IMR-90 (cell line): ENCODE measurements at regions not wholly inside any gene's neighbourhood (a gene's known extent, or its start where the extent isn't known, plus 50 kb on each side); places are given as distances from the start of the nearest gene placed in this dataset.

Experiments used
- BHLHE40 ChIP-seq: fragments of 150-350 bp; IDR thresholded peaks from 2 replicates; pipeline ENCODE4 v1.6.1; 2016; ENCODE audit warnings: mild to moderate bottlenecking, low read depth, low read length
- CEBPB ChIP-seq: IDR thresholded peaks from 2 replicates; pipeline ENCODE4 v1.6.1; 2012; ENCODE audit warnings: low read depth, low read length, improper control_type of control experiment
- CTCF ChIP-seq: conservative IDR thresholded peaks from 2 replicates; pipeline ENCODE4 v1.5.1; 2012; ENCODE audit warnings: mild to moderate bottlenecking, low read depth, low read length, improper control_type of control experiment
- MAZ ChIP-seq: IDR thresholded peaks from 2 replicates; pipeline ENCODE4 v1.6.1; 2012; ENCODE audit warnings: low read depth, mild to moderate bottlenecking, low read length, improper control_type of control experiment, moderate library complexity, borderline replicate concordance
- MXI1 ChIP-seq: IDR thresholded peaks from 2 replicates; pipeline ENCODE4 v1.6.1; 2012; ENCODE audit warnings: low read depth, mild to moderate bottlenecking, low read length, moderate library complexity, borderline replicate concordance
- NFE2L2 ChIP-seq: fragments of 150-350 bp; IDR thresholded peaks from 2 replicates; pipeline ENCODE4 v1.6.1; 2016; ENCODE audit warnings: low read depth, mild to moderate bottlenecking, low read length
- POLR2A ChIP-seq: IDR thresholded peaks from 2 replicates; pipeline ENCODE4 v1.6.1; 2012; ENCODE audit warnings: mild to moderate bottlenecking, low read depth, low read length
- RAD21 ChIP-seq: IDR thresholded peaks from 2 replicates; pipeline ENCODE4 v1.6.1; 2012; ENCODE audit warnings: low read length, improper control_type of control experiment
- RCOR1 ChIP-seq: IDR thresholded peaks from 2 replicates; pipeline ENCODE4 v1.6.1; 2012; ENCODE audit warnings: mild to moderate bottlenecking, low read length, improper control_type of control experiment; ENCODE audit not compliant: insufficient replicate concordance
- RFX5 ChIP-seq: IDR thresholded peaks from 2 replicates; pipeline ENCODE4 v1.8.0; 2012; ENCODE audit warnings: low read depth, mild to moderate bottlenecking, low read length, moderate library complexity

- TF ChIP-seq POLR2A (no peak), CTCF (no peak), MAZ (no peak), RAD21 (no peak), CEBPB (no peak), RFX5 (no peak), NFE2L2 (no peak), RCOR1 (no peak), BHLHE40 (no peak), MXI1 (no peak)
Measured at GRCh38 chr10:118977835-118978234, 51.7 kb upstream of the NANOS1 start.
